HG02623 (cell line): ENCODE measurements at regions not wholly inside any gene's neighbourhood (a gene's known extent, or its start where the extent isn't known, plus 50 kb on each side); places are given as distances from the start of the nearest gene placed in this dataset.

Experiments used
- ATAC-seq: cut with Tn5 transposase; IDR thresholded peaks from one replicate; pipeline ENCODE4 v1.9.1; 2021; ENCODE audit warnings: moderate library complexity; ENCODE audit not compliant: unreplicated experiment

DNA sequence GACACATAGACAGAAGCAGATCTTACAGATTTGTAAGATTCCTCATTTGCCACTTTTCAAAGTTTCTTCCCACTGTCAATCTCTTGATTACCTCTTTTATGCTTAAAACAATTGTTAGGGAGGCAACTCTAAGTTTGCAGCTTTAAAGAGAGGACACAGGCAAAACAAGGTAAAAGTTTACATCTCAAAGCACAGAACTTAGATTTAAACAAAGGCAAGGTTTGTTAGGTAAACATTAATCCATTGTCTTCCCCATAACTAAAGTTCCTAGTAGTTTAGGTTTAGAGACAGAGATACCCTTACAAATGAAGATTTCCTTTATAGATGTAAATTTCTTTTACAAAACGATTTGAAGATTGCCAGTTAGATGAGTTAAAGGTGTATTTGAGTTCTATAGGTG is 176.9 kb downstream of the AASDH start:
- no peak for ATAC-seq

DNA sequence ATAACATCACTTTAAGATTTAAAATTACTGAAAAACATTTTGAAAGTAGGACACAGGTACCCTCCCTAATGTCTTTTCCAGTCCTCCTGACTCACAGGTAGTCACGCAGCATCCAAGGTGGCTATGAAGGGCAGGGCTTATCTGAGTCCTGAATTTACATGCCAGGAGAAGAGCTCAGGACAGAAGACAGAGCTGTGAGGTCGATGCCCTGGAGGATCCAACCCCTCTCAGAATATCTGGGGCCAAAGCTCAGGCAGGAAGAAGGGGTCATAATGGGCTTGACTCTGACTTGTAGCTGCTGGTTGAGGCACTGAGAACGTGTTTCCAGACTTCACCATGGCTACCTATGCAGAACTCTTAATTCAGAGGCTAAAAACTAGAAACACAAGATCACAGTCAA is 177.5 kb downstream of the AASDH start:
- ATAC-seq: no peak

DNA sequence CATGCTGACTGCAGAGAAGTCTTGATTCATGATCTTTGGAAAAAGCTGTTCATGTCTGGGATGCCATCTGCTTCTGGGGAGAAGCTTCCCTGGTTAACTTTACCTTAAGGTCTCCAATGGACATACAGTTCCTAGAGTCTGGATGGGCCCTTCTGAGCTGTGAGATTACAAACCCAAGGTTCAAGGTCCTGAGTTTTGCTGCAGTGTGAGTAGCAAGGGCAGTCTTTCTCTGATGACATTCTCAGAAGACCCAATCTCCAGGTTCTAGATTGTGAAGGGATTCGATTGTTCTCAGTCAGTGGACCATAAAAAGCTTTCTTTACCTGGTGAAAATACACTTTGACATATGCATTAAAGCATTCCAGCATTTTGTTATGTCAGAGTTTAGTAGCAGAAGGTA is 179.2 kb downstream of the AASDH start:
- no peak for ATAC-seq

DNA sequence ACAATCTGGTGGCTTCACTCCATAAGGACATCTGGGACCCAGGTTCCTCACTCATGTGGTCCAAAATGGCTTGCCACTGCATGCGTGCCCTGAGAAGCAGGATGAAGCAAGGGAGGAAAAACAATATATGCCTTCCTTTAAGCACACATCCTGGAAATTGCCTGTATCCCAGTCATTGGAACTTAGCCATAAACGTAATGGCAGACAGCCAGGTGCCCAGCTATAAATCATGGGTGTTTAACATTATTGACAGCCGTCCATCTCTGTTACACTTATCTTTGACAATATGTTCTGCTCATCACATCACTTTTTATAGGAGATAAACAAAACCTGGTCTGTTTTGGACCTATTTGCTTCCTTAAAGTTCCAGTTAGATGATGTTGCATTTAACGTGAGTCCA is 181.0 kb downstream of the AASDH start:
- ATAC-seq: no peak

DNA sequence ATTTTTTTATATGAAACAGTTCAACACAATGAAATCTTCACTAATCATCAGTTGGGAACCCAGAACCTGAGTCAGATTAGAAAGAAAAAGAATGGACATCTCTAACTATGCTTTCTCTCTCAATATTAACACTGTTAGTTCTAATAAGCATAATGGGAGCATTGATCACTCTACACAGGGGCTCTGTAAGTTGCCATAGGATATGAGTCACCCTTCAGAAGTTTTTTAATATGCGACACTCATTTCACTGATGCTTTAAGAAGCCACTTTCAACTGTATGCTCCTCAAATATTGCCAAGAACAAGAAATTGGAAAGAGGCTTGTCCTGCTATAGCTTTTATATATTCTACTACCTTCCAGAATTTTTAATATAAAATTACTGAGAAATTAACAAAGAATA is 187.0 kb downstream of the AASDH start:
- no peak for ATAC-seq

DNA sequence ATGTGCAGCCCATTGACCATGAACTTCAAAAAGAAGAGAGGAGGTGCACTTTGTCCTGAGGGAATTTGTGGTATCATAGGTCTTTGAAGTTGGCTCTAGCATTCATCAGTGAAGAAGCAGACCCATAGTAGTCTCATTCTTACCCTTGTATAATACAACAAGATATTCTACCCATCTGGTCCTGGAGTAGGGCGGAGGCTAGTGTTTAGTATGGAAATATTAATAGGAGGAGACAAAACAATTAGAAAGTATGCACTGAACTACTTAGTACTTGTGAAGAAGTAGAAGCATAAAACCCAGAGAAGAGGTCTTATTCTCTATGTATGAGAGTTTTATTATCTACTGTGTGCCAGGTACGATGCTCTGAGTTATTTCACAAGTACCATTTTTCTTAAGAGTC is 189.0 kb downstream of the AASDH start:
- no peak for ATAC-seq

DNA sequence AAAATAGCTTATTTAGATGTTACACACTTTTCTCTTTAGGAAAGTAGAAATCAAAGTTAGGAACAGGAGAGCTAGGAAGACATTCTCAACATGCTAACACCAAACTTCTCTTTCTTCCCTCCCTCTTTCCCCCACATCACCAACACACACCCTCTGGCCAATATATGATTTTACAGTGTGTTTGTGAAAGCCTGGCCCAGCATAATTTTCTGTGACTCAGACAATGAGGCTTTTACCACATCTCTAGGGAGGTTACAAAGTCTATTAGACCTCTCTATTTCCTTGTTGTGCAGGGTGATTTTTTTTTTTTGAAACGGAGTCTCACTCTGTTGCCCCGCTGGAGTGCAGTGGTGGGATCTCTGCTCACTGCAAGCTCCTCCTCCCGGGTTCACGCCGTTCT is 189.9 kb downstream of the AASDH start:
- ATAC-seq: no peak

DNA sequence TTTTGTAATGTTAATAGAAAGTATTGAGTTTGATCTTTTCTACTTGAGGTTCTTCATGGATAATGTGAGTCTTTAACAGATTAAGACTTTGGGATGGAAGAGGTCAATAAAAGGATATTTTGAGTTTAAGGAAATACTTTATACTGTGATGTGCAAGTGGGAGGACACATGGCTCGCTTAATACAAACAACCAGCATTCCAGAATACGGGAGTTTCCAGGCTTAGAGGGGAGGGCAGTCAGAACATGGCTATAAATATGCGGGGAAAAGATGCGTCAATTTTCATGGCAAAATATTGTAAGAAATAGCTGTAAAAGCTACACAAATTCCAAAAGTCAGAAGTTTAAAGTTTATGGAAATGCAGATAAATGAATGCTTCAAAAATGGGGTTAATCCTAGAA is 192.3 kb downstream of the AASDH start:
- ATAC-seq: no peak

DNA sequence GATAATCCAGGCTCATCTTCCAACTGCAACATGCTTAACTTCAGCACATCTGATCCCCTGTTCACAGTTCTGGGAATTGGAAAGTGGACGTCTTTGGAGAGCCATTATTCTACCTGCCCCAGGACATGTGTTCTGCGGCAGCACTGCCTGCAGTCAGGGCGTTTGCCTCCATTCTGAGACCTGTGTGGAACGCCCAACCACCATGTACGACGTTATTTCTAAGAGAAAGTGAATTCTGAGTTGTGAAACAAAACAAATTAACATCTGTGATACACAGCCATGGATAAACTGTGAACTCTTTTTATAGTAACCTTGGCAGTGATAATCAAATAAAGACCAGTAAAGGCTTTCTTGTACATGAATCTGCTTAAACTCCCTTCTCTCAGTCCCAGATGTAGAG is 195.8 kb downstream of the AASDH start:
- no peak for ATAC-seq

DNA sequence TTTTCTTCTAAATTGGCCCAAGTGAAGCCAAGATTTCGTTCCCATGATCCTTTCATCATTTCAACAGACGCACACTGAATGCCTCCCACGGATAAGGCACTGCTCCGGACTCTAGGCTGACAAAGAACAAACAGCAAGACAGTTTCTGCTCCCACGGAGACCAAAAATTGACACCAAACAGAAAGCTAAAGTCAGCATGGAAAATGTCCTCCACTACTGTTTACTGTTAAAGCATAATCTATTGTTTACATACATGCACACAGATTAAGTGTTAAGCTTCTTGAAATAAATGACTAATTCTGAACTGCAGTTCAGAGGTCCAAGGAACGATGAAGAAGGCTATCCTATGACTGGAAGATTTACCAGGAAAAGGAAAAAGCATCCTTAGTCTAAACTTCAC is 199.6 kb downstream of the AASDH start:
- no peak for ATAC-seq

DNA sequence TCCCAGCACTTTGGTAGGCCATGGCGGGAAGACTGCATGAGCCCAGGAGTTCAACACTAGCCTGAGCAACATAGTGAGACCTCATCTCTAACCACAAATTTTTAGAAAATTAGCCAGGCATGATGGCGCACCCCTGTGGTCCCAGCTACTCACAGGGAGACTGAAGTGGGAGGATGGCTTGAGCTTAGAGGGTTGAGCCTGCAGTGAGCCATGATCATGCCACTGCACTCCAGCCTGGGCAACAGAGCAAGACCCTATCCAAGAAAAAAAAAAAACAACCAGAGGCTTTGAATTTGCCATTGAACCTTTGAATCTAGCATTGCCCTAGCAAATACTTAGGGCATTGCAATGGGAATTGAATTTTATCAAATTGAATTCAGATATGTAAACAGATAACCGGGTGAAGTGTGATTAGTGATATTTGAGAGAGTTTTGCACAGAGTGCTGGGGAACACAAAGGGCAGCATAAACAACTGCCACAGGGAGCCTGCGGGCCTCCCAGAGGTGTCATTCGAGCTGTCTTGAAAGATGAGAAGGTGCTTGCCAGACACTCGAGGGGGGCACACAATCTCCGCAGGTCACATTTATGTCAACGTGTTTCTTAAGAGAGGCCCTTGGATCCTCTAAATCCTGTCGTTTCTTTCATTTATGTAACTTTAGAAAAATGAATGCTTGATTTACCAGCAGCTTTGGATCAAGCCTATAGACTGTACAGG is 200.3 kb downstream of the AASDH start:
- no peak for ATAC-seq

DNA sequence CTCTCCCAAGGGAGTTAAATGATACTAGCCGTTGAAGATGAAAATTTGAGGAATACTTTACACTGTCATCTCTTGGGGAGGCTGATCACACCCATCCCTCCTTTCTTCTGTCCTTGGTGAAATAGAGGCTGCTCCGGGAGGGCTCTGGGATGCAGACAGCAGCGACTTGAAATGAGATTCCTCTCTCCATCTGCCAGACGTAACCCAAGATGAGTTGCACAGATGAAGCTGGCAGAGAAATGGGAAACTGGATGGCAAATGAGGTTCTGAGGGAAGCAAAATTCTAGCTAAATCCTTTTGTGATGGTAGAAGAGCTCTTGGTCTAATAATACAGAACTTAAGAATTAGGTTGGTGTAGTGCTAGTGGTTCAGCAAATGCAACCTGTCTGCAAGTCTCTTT is 201.4 kb downstream of the AASDH start:
- no peak for ATAC-seq

DNA sequence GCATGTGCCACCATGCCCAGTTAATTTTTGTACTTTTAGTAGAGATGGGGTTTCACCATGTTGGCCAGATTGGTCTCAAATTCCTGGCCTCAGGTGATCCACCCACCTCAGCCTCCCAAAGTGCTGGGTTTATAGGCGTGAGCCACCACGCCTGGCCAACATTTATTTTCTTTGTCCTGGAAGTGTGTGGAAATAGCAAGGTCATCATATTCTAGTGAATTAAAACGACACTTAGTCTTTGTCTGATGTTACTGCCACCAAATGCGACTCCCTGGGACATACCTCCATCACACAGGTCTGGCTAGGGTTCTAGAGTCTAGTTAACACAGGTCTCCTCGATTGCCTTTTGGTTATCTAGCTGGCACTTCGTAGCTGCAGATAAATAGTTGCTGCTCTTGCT is 203.1 kb downstream of the AASDH start:
- ATAC-seq: no peak

DNA sequence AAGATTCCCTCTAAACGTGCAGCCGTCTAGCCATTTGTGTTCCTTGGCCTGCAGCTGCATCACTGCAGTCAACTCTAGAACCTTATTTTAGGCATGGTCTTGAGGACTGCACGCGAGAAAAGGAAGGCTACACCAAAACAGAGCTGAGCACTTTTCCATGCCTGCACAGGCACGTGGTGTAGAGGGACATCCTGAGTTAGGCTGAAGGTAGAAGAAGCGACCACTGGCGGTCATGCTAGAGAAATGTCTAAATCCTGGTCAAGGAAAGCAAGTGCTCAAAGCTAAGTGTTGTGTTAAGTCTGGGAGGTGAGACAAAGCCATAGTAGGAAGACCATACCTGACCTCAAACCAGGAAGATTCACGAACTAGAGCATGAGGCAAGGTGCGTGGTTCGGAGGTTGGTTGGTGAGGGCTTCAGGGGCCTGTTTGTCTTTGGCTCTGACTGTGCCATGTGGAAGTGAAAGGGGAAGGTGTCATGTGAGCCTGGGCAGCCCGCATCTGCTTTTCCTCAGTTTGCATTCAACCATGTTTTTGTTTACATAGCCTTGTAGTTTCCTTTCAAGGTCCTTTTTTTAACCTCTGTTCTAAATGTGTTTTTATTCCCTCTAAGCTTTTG is 203.8 kb downstream of the AASDH start:
- peak; percentile 68 for ATAC-seq

DNA sequence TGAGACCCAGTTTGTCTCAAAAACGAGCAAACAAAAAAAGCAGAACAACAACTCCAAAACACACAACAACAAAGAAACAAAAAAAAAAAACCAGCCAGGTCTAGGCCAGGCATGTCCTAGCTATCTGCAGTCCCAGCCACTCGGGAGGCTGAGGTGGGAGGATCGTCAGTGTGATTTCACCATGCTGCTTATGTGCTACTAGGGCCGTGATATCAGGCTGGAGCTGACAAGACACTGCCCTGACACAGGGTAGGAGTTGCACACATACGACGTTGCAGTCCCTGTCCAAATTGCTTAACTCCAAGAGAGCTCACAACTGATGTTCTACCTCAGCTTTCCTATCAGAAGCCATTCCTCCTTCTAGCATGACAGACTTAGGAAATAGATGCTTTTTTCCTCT is 204.9 kb downstream of the AASDH start:
- ATAC-seq: no peak

DNA sequence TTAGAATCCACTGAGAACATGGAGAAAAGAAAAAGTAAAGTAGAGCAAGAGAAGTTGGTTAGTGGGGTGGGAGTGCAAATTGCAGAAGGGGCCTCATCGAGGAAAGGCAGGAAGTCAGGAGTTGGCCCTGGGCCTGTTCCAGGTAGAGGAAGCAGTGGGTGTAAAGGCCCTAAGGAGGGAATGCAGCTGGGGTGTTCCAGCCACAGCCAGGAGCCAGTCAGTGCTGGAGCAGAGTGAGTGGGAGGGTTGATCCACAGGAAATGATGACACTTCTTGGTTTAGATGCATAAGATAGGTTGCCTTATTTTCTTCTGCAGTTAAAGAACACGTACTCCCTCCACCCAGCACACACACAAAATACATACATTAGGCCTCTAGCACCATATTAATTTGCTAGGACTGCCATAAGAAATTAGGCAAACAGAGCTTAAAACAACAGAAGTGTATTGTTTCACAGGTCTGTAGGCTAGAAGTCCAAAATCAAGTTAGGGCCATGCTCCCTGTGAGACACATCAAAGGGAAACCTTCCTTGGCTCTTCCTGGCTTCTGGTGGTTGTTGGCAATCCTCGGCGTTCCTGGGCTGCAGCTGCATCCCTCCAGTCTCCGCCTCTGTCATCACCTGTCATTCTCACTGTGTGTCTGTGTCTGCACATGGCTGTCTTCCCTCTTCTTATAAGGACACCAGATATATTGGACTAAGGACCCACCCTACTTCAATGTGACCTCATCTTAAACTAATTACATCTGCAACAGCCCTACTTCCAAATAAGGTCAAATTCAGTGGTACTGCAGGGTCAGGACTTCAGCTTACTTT is 205.9 kb downstream of the AASDH start:
- ATAC-seq: no peak

DNA sequence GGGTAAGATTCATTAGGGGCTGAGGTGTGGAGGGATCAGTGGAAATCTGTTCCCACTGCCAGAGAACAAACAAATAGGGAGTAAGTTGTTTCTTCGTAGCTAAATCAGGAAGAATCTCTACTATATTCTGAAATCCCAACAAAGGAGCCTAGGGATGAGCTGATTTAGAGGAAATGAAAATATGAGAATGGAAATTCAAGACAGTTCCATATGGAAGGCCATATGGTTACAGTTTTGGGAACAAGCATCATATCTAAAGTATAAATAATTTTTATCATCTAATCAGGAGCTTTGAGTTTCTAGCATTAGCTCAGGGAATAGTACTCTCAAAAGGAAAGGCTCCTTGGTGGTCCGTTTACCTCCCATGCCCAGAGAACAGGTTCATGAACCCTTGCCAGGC is 218.2 kb downstream of the AASDH start:
- ATAC-seq: no peak

DNA sequence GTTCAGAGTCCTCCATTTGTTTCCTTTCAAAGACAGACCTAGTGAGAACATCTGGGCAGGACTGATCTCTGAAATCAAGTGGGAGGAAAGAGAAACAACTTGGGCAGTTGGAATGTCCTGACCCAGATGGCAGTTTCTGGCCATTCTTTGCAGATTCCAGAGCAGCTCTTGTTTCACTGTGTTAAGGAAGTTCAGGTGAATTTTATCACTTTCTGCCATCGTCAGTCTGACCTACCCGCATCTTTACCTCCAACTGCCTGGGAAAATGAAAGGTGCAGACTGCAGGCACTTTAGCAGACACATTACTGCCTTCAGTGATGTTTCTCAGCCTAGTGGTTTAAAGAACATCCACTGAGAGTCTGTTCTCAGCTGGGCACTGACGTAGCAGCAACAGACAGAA is 216.2 kb downstream of the CEP135 start:
- no peak for ATAC-seq

DNA sequence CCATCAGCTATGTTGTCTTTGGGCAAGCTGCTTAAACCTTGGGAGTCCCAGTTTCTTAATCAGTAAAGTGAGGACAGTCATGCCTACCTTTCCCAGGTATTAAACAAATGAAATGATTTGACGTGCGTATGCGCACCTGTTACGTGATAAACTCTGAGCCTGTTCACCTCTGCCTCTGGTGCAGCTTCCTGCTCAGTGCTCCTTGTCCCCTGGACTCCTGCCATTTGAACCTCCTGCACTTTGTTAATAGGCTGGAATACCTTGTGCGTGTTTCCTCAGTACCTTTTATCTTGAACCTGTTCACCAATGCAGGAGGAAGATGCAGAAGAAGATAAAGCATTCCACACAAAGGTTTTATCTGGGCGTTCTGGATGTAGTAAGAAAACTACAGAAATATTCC is 211.9 kb downstream of the CEP135 start:
- ATAC-seq: no peak

DNA sequence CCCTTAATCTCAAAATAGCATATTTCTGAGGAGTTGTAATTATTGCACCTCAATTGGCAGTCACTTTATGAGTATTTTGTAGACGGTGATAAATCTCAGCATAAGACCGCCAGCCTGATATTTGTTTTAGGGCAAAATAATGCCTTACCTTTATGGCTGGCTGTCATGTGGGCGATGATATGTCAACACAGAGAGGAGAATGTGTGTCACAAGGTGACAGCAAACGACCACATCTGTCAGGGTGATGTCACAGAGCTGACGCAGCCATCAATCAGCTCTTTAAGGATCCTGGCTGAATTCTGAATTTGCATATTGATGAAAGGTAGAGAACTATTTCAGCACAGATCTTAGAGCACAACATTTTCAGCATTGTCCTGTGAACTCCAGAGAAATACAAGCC is 209.7 kb downstream of the CEP135 start:
- ATAC-seq: no peak

DNA sequence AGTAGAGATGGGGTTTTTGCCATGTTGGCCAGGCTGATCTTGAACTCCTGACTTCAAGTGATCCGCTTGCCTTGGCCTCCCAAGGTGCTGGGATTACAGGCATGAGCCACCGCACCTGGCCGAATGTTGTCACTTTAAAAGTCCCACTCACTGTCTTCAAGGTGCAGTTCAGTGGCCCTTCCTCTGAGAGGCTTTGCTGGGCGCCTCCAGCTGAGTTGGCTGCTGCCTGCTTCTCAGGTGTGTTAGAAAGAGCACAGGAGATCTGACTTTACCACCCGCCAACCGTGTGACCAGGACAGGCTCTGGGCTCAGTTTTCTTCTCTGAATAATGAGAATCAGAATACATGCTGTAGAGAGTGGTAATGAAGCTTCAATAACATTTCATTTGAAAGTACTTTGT is 207.4 kb downstream of the CEP135 start:
- ATAC-seq: no peak

DNA sequence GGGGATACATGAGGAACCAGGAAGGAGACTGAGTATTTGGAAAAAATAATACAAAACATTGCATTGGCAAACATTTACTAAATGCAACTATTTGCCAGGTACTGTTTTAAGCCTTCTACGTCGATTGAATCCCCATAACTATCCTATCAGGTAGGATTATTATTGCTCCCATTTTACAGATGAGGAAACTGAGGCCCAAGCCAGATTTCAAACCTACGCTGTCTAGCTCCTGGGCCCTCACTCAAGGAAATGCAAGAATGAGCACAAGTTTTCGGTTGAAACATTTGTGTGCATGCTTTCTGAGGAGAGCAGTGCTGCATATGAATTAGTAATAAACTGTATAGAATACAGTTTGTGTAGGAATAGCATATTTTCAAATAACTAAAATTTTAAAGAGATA is 206.7 kb downstream of the CEP135 start:
- no peak for ATAC-seq
